GM21526 (cell line): ENCODE measurements at regions not wholly inside any gene's neighbourhood (a gene's known extent, or its start where the extent isn't known, plus 50 kb on each side); places are given as distances from the start of the nearest gene placed in this dataset.
"Not testable (repeated sequence)": the region's sequence is repeated elsewhere in the genome, so short reads cannot be mapped to it uniquely, and the experiment has no call there.

Experiments
- ATAC-seq: cut with Tn5 transposase; IDR thresholded peaks from one replicate; pipeline ENCODE4 v1.9.1; 2021; ENCODE audit warnings: moderate library complexity; ENCODE audit not compliant: unreplicated experiment, low FRiP score

DNA sequence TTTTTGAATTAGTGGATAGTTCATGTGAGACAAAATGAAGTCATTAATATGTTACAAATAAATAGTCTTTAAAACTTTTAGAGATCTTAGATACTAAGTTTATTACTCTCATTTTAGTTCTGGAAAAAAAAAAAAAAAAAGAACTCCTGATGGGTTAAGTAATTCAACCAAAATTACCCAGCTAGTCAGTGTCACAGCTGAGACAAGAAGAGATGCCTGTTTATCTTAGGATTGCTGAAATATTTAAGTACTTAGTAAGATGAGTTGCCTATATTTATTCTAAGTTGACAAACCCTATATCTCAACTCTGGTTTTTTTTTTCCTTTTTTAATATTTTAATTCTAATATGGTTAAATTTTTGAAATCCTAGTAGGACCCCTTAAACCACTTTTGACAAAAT lies 781.0 kb upstream of the LRRN3 start:
- ATAC-seq: no peak

DNA sequence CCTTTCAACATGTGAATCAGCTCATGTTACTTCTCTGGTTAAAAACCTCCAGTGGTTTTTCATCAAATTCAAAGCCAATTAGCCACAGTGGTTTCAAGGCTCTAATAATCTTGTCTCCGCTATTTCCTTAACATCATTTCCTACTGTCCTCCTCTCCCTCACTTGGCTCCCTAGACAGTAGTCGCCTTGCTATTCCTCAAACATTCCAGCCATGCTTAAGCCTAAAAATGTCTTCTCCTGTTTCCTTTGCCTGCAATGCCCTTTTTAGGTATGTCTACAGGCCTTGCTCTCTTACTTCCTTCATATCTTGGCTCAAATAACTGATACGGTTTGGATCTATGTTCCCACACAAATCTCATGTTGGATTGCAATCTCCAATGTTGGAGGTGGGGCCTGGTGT lies 779.4 kb upstream of the LRRN3 start:
- no peak for ATAC-seq

GRCh38 chr7:110317541-110318265 lies 773.2 kb upstream of the LRRN3 start:
- no peak for ATAC-seq

DNA sequence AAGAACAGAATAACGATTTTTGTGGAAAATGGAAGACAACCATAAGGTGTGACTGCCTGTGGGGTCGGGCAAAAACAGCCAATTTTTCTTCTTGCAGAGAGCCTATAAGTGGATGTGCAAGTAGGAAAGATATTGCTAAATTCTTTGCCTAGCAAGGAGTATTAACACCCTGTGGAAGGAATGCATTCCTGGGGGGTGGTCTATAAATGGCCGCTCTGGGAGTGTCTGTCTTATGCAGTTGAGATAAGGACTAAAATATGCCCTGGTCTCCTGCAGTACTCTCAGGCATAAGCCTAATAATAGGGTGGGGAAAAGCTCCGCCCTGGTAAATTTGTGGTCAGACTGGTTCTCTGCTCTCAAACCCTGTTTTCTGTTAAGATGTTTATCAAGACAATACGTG lies 770.6 kb upstream of the LRRN3 start:
- not testable (repeated sequence) for ATAC-seq

DNA sequence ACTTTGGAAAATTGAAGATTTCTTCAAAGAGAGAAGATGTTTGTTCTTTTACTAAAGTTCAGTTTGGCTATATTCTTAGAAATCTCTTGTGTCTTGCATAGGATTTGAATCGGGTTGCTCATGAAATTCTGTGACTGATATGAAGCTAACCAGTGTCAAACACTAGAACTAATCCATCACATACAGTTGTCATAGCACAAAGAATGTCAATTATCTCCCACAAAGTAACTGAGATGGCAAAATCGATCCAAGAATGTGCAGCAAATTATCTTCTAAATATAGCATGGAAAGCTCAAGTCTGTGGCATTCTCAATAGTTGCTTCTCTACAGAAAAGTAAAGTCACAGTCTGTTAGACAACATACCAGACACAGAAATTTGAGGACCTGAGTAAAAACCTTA lies 768.1 kb upstream of the LRRN3 start:
- ATAC-seq: no peak

GRCh38 chr7:110326966-110327365 lies 764.0 kb upstream of the LRRN3 start:
- no peak for ATAC-seq

DNA sequence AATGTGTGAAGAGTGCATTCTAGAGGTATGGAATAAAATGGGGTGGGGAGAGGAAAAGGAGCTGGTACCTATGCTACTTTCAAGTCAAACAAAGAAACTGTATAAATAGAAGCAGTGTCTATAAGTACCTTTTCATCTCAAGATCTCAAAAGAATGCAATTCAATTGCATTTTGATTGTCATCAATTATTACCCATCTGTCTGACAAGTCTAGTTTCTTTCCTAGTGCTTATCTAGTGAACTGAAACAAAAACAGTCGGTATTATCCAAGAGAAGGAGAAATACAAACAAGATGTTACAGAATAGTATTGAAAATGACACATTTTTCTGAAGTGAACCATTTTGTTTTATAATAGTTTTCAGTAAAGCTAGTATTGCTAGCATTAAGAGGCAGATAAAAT lies 754.5 kb upstream of the LRRN3 start:
- no peak for ATAC-seq

GRCh38 chr7:110337646-110338045 lies 753.3 kb upstream of the LRRN3 start:
- ATAC-seq: no peak

DNA sequence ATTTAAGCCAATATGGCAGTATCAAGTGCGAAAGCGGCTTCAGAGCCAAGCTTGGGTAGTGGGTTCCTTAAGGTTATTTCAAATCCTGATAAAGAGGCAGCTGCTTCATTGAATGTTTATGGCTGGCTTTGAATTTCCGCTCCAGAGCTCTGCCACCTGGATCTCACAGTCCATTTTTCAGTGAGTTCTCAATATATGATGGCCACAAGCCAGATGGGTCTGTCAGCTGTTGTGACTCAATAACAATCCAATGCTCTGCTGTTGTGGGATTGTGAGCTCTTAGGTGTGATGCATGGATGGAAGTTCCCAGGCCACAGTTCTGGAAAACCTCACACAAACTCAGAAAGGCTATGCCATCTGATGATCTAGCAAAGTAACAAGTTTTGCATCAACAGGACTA lies 743.8 kb upstream of the LRRN3 start:
- no peak for ATAC-seq

DNA sequence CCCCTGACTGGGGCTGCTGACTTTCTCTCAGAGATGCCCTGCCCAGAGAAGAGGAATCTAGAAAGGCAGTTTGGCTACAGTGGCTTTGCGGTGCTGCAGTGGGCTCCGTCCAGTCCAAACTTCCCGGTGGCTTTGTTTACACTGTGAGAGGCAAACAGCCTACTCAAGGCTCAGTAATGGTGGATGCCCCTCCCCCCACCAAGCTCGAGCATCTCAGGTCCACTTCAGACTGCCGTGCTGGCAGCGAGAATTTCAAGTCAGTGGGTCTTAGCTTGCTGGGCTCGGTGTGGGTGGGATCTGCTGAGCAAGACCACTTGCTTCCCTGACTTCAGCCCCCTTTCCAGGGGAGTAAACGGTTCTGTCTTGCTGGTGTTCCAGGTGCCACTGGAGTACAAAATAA lies 734.5 kb upstream of the LRRN3 start:
- no peak for ATAC-seq

DNA sequence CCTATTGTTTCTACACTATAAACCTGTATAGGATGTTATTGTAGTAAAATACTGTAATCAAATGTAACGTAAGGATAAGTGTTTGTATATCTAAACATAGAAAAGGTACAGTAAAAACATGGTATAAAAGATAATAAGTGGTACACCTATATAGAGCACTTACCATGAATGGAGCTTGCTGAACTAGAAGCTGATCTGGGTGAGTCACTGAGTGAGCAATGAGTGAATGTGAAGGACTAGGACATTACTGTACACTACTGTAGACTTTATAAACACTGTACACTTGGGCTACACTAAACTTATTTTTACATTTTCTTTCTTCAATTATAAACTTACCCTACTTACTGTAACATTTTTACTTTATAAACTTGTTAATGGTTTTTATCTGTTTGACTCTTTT lies 732.9 kb upstream of the LRRN3 start:
- no peak for ATAC-seq

GRCh38 chr7:110371709-110372108 lies 719.2 kb upstream of the LRRN3 start:
- no peak for ATAC-seq

GRCh38 chr7:110372685-110373084 lies 718.2 kb upstream of the LRRN3 start:
- no peak for ATAC-seq

- no peak for ATAC-seq
These were observed 717.5 kb upstream of the LRRN3 start for GRCh38 chr7:110373416-110373815.

- no peak for ATAC-seq
These were observed 717.1 kb upstream of the LRRN3 start for GRCh38 chr7:110373859-110374258.

GRCh38 chr7:110375068-110375467 lies 715.9 kb upstream of the LRRN3 start:
- ATAC-seq: no peak

- no peak for ATAC-seq
These were observed 708.2 kb upstream of the LRRN3 start for GRCh38 chr7:110382736-110383135.

- ATAC-seq: no peak
These were observed 704.9 kb upstream of the LRRN3 start for GRCh38 chr7:110386006-110386405.

GRCh38 chr7:110386913-110387312 lies 704.0 kb upstream of the LRRN3 start:
- ATAC-seq: no peak

- ATAC-seq: no peak
These were observed 703.2 kb upstream of the LRRN3 start for GRCh38 chr7:110387689-110388088.

DNA sequence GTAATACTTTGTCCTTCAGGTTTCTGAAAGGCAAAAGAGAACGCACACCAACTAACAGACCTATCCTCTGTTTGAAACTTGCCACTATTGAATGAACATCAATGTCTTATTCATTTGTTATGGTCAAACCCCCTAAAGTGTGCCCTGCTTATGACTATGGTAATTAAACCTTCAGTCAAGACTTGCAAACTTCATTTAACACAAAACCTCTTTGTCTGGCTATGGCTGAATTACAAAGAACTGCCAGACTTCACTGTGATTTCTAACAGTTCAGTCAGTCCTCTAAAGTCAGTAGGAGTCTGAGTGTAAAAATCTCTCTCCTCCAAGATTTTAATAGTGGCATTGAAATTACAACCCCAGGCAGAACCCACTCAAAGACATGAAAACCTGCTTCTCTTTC lies 702.5 kb upstream of the LRRN3 start:
- no peak for ATAC-seq

GRCh38 chr7:110396021-110396420 lies 694.9 kb upstream of the LRRN3 start:
- ATAC-seq: no peak
